Dendritic cell treated with granulocyte-macrophage colony-stimulating factor and Interleukin-4, amounts not matched to agents 40 ng/mL and 50 ng/mL, for 4 days (primary cell): ENCODE measurements at regions not wholly inside any gene's neighbourhood (a gene's known extent, or its start where the extent isn't known, plus 50 kb on each side); places are given as distances from the start of the nearest gene placed in this dataset.
"Not testable (repeated sequence)": the region's sequence is repeated elsewhere in the genome, so short reads cannot be mapped to it uniquely, and the experiment has no call there.

Experiments
- H3K27ac Mint-ChIP-seq: one replicate; pipeline ENCODE4 v1.8.0; 2022; ENCODE audit warnings: mild to moderate bottlenecking, mixed read lengths
- H3K27me3 Mint-ChIP-seq: one replicate; pipeline ENCODE4 v1.8.0; 2022; ENCODE audit warnings: mild to moderate bottlenecking, mixed read lengths
- H3K36me3 Mint-ChIP-seq: one replicate; pipeline ENCODE4 v1.8.0; 2022; ENCODE audit warnings: low read depth, mixed read lengths
- H3K4me1 Mint-ChIP-seq: one replicate; pipeline ENCODE4 v1.8.0; 2022; ENCODE audit warnings: low read depth, mixed read lengths
- H3K4me3 Mint-ChIP-seq: one replicate; pipeline ENCODE4 v1.8.0; 2022; ENCODE audit warnings: mild to moderate bottlenecking, moderate library complexity, mixed read lengths
- H3K9me3 Mint-ChIP-seq: one replicate; pipeline ENCODE4 v1.8.0; 2022; ENCODE audit warnings: mixed read lengths
- intact Hi-C: fragments of 100-400 bp; cut with micrococcal nuclease; formaldehyde crosslinking; loops from one replicate; pipeline ENCODE4 v1.15.0; 2022

GRCh38 chr17:54608634-54609155 is 292.0 kb upstream of the TOM1L1 start:
- Mint-ChIP-seq H3K27me3 (no peaks in the 10 kb centered on the region), H3K9me3 (peaks cover 49% of the 10 kb centered on the region), H3K36me3 (no peaks in the 10 kb centered on the region), H3K27ac (no peak overlapping the region), H3K4me3 (no peak overlapping the region), H3K4me1 (no peaks in the 10 kb centered on the region)
- intact Hi-C loops = no loop called here

- Mint-ChIP-seq H3K9me3 (peaks cover 21% of the 10 kb centered on the region), H3K27me3 (no peaks in the 10 kb centered on the region), H3K27ac (no peak overlapping the region), H3K4me1 (no peaks in the 10 kb centered on the region), H3K36me3 (no peaks in the 10 kb centered on the region), H3K4me3 (no peak overlapping the region)
- intact Hi-C loops = no loop called here
Measured at GRCh38 chr17:54620399-54620978, 280.2 kb upstream of the TOM1L1 start.

- H3K27me3 Mint-ChIP-seq = no peaks in the 10 kb centered on the region
- intact Hi-C loops = no loop called here
- no peak overlapping the region for H3K27ac Mint-ChIP-seq
- H3K9me3 Mint-ChIP-seq = peaks cover 7% of the 10 kb centered on the region
- H3K36me3 Mint-ChIP-seq = no peaks in the 10 kb centered on the region
- no peaks in the 10 kb centered on the region for H3K4me1 Mint-ChIP-seq
- no peak overlapping the region for H3K4me3 Mint-ChIP-seq
Measured at GRCh38 chr17:54623746-54624145, 276.9 kb upstream of the TOM1L1 start.

- no peaks in the 10 kb centered on the region for H3K4me1 Mint-ChIP-seq
- H3K27ac Mint-ChIP-seq = no peak overlapping the region
- H3K9me3 Mint-ChIP-seq = no peaks in the 10 kb centered on the region
- no peaks in the 10 kb centered on the region for H3K36me3 Mint-ChIP-seq
- H3K4me3 Mint-ChIP-seq = no peak overlapping the region
- intact Hi-C loops = no loop called here
- no peaks in the 10 kb centered on the region for H3K27me3 Mint-ChIP-seq
Measured at GRCh38 chr17:54626146-54626703, 274.4 kb upstream of the TOM1L1 start.

GRCh38 chr17:54639426-54639825 is 261.2 kb upstream of the TOM1L1 start:
- H3K27me3 Mint-ChIP-seq, H3K4me3 Mint-ChIP-seq, H3K4me1 Mint-ChIP-seq, H3K27ac Mint-ChIP-seq, H3K36me3 Mint-ChIP-seq, intact Hi-C loops: not testable (repeated sequence)
- peaks cover 67% of the 10 kb centered on the region for H3K9me3 Mint-ChIP-seq

GRCh38 chr17:54662978-54663876 is 237.4 kb upstream of the TOM1L1 start:
- H3K9me3 Mint-ChIP-seq = peaks cover 26% of the 10 kb centered on the region
- no peaks in the 10 kb centered on the region for H3K4me1 Mint-ChIP-seq
- no peaks in the 10 kb centered on the region for H3K27me3 Mint-ChIP-seq
- H3K27ac Mint-ChIP-seq = no peak overlapping the region
- intact Hi-C loops = no loop called here
- no peaks in the 10 kb centered on the region for H3K36me3 Mint-ChIP-seq
- no peak overlapping the region for H3K4me3 Mint-ChIP-seq

GRCh38 chr17:54666559-54666958 is 234.1 kb upstream of the TOM1L1 start:
- intact Hi-C loops = no loop called here
- no peak overlapping the region for H3K4me3 Mint-ChIP-seq
- no peaks in the 10 kb centered on the region for H3K36me3 Mint-ChIP-seq
- no peaks in the 10 kb centered on the region for H3K27me3 Mint-ChIP-seq
- H3K9me3 Mint-ChIP-seq = peaks cover 9% of the 10 kb centered on the region
- H3K4me1 Mint-ChIP-seq = no peaks in the 10 kb centered on the region
- no peak overlapping the region for H3K27ac Mint-ChIP-seq

GRCh38 chr17:54678158-54678557 is 222.5 kb upstream of the TOM1L1 start:
- intact Hi-C loops = no loop called here
- Mint-ChIP-seq H3K4me3 (no peak overlapping the region), H3K4me1 (no peaks in the 10 kb centered on the region), H3K27ac (no peak overlapping the region), H3K27me3 (no peaks in the 10 kb centered on the region), H3K36me3 (no peaks in the 10 kb centered on the region), H3K9me3 (peaks cover 8% of the 10 kb centered on the region)

- Mint-ChIP-seq H3K27ac (no peak overlapping the region), H3K4me3 (no peak overlapping the region), H3K9me3 (no peaks in the 10 kb centered on the region), H3K27me3 (no peaks in the 10 kb centered on the region), H3K4me1 (no peaks in the 10 kb centered on the region), H3K36me3 (no peaks in the 10 kb centered on the region)
- intact Hi-C loops = no loop called here
Measured at GRCh38 chr17:54680410-54680809, 220.2 kb upstream of the TOM1L1 start.

- Mint-ChIP-seq H3K4me1 (no peaks in the 10 kb centered on the region), H3K36me3 (no peaks in the 10 kb centered on the region), H3K4me3 (no peak overlapping the region), H3K9me3 (no peaks in the 10 kb centered on the region), H3K27ac (no peak overlapping the region), H3K27me3 (no peaks in the 10 kb centered on the region)
- intact Hi-C loops = no loop called here
Measured at GRCh38 chr17:54694287-54694887, 206.3 kb upstream of the TOM1L1 start.

GRCh38 chr17:54712798-54713197 is 187.9 kb upstream of the TOM1L1 start:
- H3K4me1 Mint-ChIP-seq, H3K27me3 Mint-ChIP-seq, H3K36me3 Mint-ChIP-seq, intact Hi-C loops, H3K9me3 Mint-ChIP-seq, H3K27ac Mint-ChIP-seq, H3K4me3 Mint-ChIP-seq: not testable (repeated sequence)

- Mint-ChIP-seq H3K4me3 (no peak overlapping the region), H3K27me3 (no peaks in the 10 kb centered on the region), H3K9me3 (peaks cover 17% of the 10 kb centered on the region), H3K36me3 (no peaks in the 10 kb centered on the region), H3K4me1 (no peaks in the 10 kb centered on the region), H3K27ac (no peak overlapping the region)
- intact Hi-C loops = no loop called here
Measured at GRCh38 chr17:54718286-54718685, 182.4 kb upstream of the TOM1L1 start.

GRCh38 chr17:54727624-54728023 is 173.0 kb upstream of the TOM1L1 start:
- Mint-ChIP-seq H3K4me1 (no peaks in the 10 kb centered on the region), H3K4me3 (no peak overlapping the region), H3K27ac (no peak overlapping the region), H3K27me3 (no peaks in the 10 kb centered on the region), H3K9me3 (peaks cover 70% of the 10 kb centered on the region), H3K36me3 (no peaks in the 10 kb centered on the region)
- intact Hi-C loops = no loop called here

GRCh38 chr17:54736573-54736972 is 164.1 kb upstream of the TOM1L1 start:
- H3K4me3 Mint-ChIP-seq = no peak overlapping the region
- H3K4me1 Mint-ChIP-seq = no peaks in the 10 kb centered on the region
- no peak overlapping the region for H3K27ac Mint-ChIP-seq
- intact Hi-C loops = no loop called here
- H3K36me3 Mint-ChIP-seq = no peaks in the 10 kb centered on the region
- H3K27me3 Mint-ChIP-seq = no peaks in the 10 kb centered on the region
- peaks cover 30% of the 10 kb centered on the region for H3K9me3 Mint-ChIP-seq
